ENCODE measurements at regions not wholly inside any gene's neighbourhood (a gene's known extent, or its start where the extent isn't known, plus 50 kb on each side); places are given as distances from the start of the nearest gene placed in this dataset.

GRCh38 chr1:67584938-67585337 lies 100.1 kb upstream of the GADD45A start:
- Histone ChIP-seq H3K9ac (no peak overlapping the region), H3K27me3 (ENCODE audit: insufficient read depth, low read depth) (no peaks in the 10 kb centered on the region), H3K4me1 (ENCODE audit: low read depth, poor library complexity, severe bottlenecking) (no peaks in the 10 kb centered on the region), H3K4me2 (no peak overlapping the region), H2AFZ (ENCODE audit: low read depth) (no peak overlapping the region), H3K79me2 (ENCODE audit: insufficient read depth, low read depth) (no peaks in the 10 kb centered on the region), H3K27ac (no peak overlapping the region), H3K36me3 (ENCODE audit: insufficient read depth) (no peaks in the 10 kb centered on the region), H3K4me3 (IDR thresholded peaks at IDR 0.05; ENCODE audit: insufficient read depth, low read depth, low read length) (no peak overlapping the region), H4K20me1 (ENCODE audit: insufficient read depth) (no peaks in the 10 kb centered on the region)
- TF ChIP-seq, protein P1, sequence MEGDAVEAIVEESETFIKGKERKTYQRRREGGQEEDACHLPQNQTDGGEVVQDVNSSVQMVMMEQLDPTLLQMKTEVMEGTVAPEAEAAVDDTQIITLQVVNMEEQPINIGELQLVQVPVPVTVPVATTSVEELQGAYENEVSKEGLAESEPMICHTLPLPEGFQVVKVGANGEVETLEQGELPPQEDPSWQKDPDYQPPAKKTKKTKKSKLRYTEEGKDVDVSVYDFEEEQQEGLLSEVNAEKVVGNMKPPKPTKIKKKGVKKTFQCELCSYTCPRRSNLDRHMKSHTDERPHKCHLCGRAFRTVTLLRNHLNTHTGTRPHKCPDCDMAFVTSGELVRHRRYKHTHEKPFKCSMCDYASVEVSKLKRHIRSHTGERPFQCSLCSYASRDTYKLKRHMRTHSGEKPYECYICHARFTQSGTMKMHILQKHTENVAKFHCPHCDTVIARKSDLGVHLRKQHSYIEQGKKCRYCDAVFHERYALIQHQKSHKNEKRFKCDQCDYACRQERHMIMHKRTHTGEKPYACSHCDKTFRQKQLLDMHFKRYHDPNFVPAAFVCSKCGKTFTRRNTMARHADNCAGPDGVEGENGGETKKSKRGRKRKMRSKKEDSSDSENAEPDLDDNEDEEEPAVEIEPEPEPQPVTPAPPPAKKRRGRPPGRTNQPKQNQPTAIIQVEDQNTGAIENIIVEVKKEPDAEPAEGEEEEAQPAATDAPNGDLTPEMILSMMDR (conservative IDR thresholded peaks at IDR 0.05; ENCODE audit: low read depth, low read length), result no peak

GRCh38 chr1:67586596-67586995 lies 98.4 kb upstream of the GADD45A start:
- H3K27ac ChIP-seq, result no peak overlapping the region
- H3K9ac ChIP-seq, result no peak overlapping the region
- no peaks in the 10 kb centered on the region for H3K4me1 ChIP-seq (ENCODE audit: low read depth, poor library complexity, severe bottlenecking)
- TF ChIP-seq, protein P1 (conservative IDR thresholded peaks at IDR 0.05; ENCODE audit: low read depth, low read length), result no peak
- H3K4me3 ChIP-seq (IDR thresholded peaks at IDR 0.05; ENCODE audit: insufficient read depth, low read depth, low read length), result no peak overlapping the region
- H2AFZ ChIP-seq (ENCODE audit: low read depth), result no peak overlapping the region
- H4K20me1 ChIP-seq (ENCODE audit: insufficient read depth), result no peaks in the 10 kb centered on the region
- no peaks in the 10 kb centered on the region for H3K27me3 ChIP-seq (ENCODE audit: insufficient read depth, low read depth)
- H3K36me3 ChIP-seq (ENCODE audit: insufficient read depth), result no peaks in the 10 kb centered on the region
- H3K4me2 ChIP-seq, result no peak overlapping the region
- H3K79me2 ChIP-seq (ENCODE audit: insufficient read depth, low read depth), result no peaks in the 10 kb centered on the region

DNA sequence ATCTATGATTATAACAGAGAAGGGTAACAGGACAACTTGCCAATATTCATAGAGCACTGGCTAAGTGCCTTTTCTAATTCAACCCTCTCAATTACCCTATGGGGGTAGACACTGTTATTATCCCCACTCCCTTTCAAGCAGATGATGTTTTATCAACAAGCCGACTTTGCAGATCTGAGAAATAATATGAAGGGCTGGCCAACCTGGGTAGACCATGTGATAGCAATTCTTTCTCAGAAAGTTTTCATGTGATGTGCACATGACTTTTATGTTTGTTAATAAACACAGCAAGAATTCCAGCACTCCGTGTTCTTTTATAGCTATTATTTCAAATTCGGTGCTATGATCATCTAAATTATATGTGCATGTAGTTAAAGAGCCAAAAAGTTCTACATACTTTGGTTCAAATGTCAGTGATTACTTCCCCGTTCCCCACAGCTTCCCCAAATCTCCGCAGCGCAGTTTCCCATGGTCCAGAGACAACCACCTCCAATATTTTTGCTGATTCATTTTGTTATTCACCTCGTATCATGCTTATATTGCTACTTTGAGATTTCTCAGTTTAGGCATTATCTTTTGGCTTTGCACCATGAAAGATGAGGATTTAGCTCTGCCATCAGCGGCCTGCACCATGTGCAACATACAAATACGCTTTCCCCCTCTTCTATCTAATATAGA lies 96.7 kb upstream of the GADD45A start:
- Histone ChIP-seq H3K27ac (no peak overlapping the region), H3K4me2 (no peak overlapping the region)
- TF ChIP-seq, protein P1 (conservative IDR thresholded peaks at IDR 0.05; ENCODE audit: low read depth, low read length), result no peak

GRCh38 chr1:67589519-67590233 lies 95.3 kb upstream of the GADD45A start:
- Histone ChIP-seq H4K20me1 (ENCODE audit: insufficient read depth) (no peaks in the 10 kb centered on the region), H3K27me3 (ENCODE audit: insufficient read depth, low read depth) (no peaks in the 10 kb centered on the region), H3K27ac (no peak overlapping the region), H2AFZ (ENCODE audit: low read depth) (no peak overlapping the region), H3K9ac (no peak overlapping the region), H3K4me3 (IDR thresholded peaks at IDR 0.05; ENCODE audit: insufficient read depth, low read depth, low read length) (no peak overlapping the region), H3K4me2 (no peak overlapping the region), H3K36me3 (ENCODE audit: insufficient read depth) (no peaks in the 10 kb centered on the region), H3K4me1 (ENCODE audit: low read depth, poor library complexity, severe bottlenecking) (no peaks in the 10 kb centered on the region), H3K79me2 (ENCODE audit: insufficient read depth, low read depth) (no peaks in the 10 kb centered on the region)
- TF ChIP-seq, protein P1 (conservative IDR thresholded peaks at IDR 0.05; ENCODE audit: low read depth, low read length), result no peak

More for the DNA sequence above, 96.7 kb upstream of the GADD45A start:
- no peaks in the 10 kb centered on the region for H4K20me1 ChIP-seq (ENCODE audit: insufficient read depth)
- no peaks in the 10 kb centered on the region for H3K4me1 ChIP-seq (ENCODE audit: low read depth, poor library complexity, severe bottlenecking)
- no peak overlapping the region for H3K4me3 ChIP-seq (IDR thresholded peaks at IDR 0.05; ENCODE audit: insufficient read depth, low read depth, low read length)
- no peaks in the 10 kb centered on the region for H3K36me3 ChIP-seq (ENCODE audit: insufficient read depth)
- H3K9ac ChIP-seq, result no peak overlapping the region
- H2AFZ ChIP-seq (ENCODE audit: low read depth), result no peak overlapping the region
- H3K27me3 ChIP-seq (ENCODE audit: insufficient read depth, low read depth), result no peaks in the 10 kb centered on the region
- H3K79me2 ChIP-seq (ENCODE audit: insufficient read depth, low read depth), result no peaks in the 10 kb centered on the region
